Fibroblast of lung (primary cell): ENCODE measurements at regions not wholly inside any gene's neighbourhood (a gene's known extent, or its start where the extent isn't known, plus 50 kb on each side); places are given as distances from the start of the nearest gene placed in this dataset.

ENCODE experiments used
- EZH2 ChIP-seq: IDR thresholded peaks from 2 replicates; pipeline ENCODE4 v1.5.1; 2012; ENCODE audit warnings: low read length, control low read depth, mild to moderate bottlenecking; ENCODE audit errors: missing control alignments
- TF ChIP-seq, protein P1 (sequence below), 2 donors: IDR thresholded peaks in 1 of 2; conservative IDR thresholded peaks in 1 of 2; 1 replicate in 1 of 2; 2 replicates in 1 of 2; pipeline ENCODE4 v1.5.1; 2011 to 2012; ENCODE audit warnings: low read length in 2 of 2, control low read depth in 1 of 2, inconsistent platforms in 1 of 2, low read depth in 1 of 2, mild to moderate bottlenecking in 1 of 2

DNA sequence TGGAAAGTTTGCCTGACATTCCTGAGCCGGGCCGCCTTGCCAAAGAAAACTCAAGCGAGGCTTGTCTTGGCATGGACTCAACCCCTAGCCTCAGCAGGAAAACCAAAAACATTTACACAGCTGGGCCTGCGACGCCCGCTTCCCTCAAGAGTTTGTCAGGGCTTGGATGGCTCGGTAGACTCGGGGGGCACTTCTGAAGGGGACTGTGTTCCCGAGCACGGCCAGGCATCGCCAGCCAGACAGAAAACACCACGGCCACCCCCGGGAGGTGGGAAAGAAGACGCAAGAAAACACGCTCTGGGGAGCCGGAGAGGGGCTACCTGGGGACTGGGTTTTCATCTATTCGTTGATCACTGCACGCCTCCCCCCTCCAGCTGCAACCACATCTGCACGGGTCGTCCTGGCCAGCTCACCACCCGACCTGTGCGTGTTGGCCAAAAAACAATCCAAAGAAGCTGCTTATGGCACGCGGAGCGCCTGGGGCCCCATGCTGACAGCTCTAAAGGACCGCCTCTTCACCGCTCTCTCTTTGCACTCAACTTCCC, 380.7 kb downstream of the MN1 start:
- TF ChIP-seq, protein P1, sequence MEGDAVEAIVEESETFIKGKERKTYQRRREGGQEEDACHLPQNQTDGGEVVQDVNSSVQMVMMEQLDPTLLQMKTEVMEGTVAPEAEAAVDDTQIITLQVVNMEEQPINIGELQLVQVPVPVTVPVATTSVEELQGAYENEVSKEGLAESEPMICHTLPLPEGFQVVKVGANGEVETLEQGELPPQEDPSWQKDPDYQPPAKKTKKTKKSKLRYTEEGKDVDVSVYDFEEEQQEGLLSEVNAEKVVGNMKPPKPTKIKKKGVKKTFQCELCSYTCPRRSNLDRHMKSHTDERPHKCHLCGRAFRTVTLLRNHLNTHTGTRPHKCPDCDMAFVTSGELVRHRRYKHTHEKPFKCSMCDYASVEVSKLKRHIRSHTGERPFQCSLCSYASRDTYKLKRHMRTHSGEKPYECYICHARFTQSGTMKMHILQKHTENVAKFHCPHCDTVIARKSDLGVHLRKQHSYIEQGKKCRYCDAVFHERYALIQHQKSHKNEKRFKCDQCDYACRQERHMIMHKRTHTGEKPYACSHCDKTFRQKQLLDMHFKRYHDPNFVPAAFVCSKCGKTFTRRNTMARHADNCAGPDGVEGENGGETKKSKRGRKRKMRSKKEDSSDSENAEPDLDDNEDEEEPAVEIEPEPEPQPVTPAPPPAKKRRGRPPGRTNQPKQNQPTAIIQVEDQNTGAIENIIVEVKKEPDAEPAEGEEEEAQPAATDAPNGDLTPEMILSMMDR (conservative IDR thresholded peaks at IDR 0.05 in 1 of 2, IDR thresholded peaks at IDR 0.05 in 1 of 2; ENCODE audit: low read depth in 1 of 2, low read length in 2 of 2): no peak
- TF ChIP-seq EZH2: no peak
